Keratinocyte (primary cell): ENCODE measurements at regions not wholly inside any gene's neighbourhood (a gene's known extent, or its start where the extent isn't known, plus 50 kb on each side); places are given as distances from the start of the nearest gene placed in this dataset.
"Not testable (repeated sequence)": the region's sequence is repeated elsewhere in the genome, so short reads cannot be mapped to it uniquely, and the experiment has no call there.

Source experiments
- DNase-seq: peaks from one replicate; pipeline ENCODE4 v3.0.0-alpha.2; 2011; ENCODE audit warnings: low read depth, missing footprints, low spot score
- FAIRE-seq: peaks from 2 replicates; lab custom pipeline; 2011; peaks lifted over from hg19 to GRCh38; lab: Jason Lieb, UNC
- H2AFZ ChIP-seq: 2 replicates; pipeline ENCODE4 v1.6.0; 2012; ENCODE audit warnings: low read length, control low read depth, inconsistent platforms; ENCODE audit not compliant: control insufficient read depth
- H3K27ac ChIP-seq: 2 replicates; pipeline ENCODE4 v1.5.1; 2011; ENCODE audit warnings: low read length; ENCODE audit not compliant: control insufficient read depth, insufficient read depth
- H3K27me3 ChIP-seq: 3 replicates; pipeline ENCODE4 v1.6.0; 2011; ENCODE audit warnings: low read length; ENCODE audit not compliant: control insufficient read depth, insufficient read depth; ENCODE audit errors: extremely low read depth
- H3K36me3 ChIP-seq, 2 experiments: 2 replicates in 1 of 2; 3 replicates in 1 of 2; pipeline ENCODE4 v1.5.1; 2011; ENCODE audit warnings: low read length in 2 of 2, mild to moderate bottlenecking in 1 of 2; ENCODE audit not compliant: control insufficient read depth in 2 of 2, insufficient read depth in 2 of 2; ENCODE audit errors: extremely low read depth in 1 of 2
- H3K4me1 ChIP-seq: 3 replicates; pipeline ENCODE4 v1.5.1; 2011; ENCODE audit warnings: low read length; ENCODE audit not compliant: control insufficient read depth, insufficient read depth; ENCODE audit errors: extremely low read depth
- H3K4me2 ChIP-seq: 3 replicates; pipeline ENCODE4 v1.6.0; 2011; ENCODE audit warnings: low read depth, low read length; ENCODE audit not compliant: control insufficient read depth, insufficient read depth; ENCODE audit errors: extremely low read depth
- H3K4me3 ChIP-seq, 3 experiments: fragments of 200-600 bp in 1 of 3; sonication (generic) in 1 of 3; 2 replicates in 2 of 3; 3 replicates in 1 of 3; pipeline ENCODE4 v1.5.1; 2011 to 2016; ENCODE audit warnings: low read length in 3 of 3, mild to moderate bottlenecking in 3 of 3, control low read depth in 2 of 3, inconsistent platforms in 1 of 3, low read depth in 1 of 3, mixed read lengths in 1 of 3, mixed run types in 1 of 3, moderate library complexity in 1 of 3; ENCODE audit not compliant: control insufficient read depth in 2 of 3, insufficient read depth in 2 of 3; ENCODE audit errors: extremely low read depth in 1 of 3
- H3K79me2 ChIP-seq: 2 replicates; pipeline ENCODE4 v1.6.0; 2012; ENCODE audit warnings: low read length; ENCODE audit not compliant: control insufficient read depth, insufficient read depth
- H3K9ac ChIP-seq: 3 replicates; pipeline ENCODE4 v1.6.0; 2011; ENCODE audit warnings: low read length; ENCODE audit not compliant: control insufficient read depth, insufficient read depth; ENCODE audit errors: extremely low read depth
- H3K9me1 ChIP-seq: 3 replicates; pipeline ENCODE4 v1.6.0; 2011; ENCODE audit warnings: low read length; ENCODE audit not compliant: control insufficient read depth, insufficient read depth; ENCODE audit errors: extremely low read depth
- H3K9me3 ChIP-seq: 2 replicates; pipeline ENCODE4 v1.5.1; 2012; ENCODE audit warnings: low read depth, low read length; ENCODE audit not compliant: control insufficient read depth
- H4K20me1 ChIP-seq: 3 replicates; pipeline ENCODE4 v1.6.0; 2011; ENCODE audit warnings: low read length; ENCODE audit not compliant: control insufficient read depth, insufficient read depth; ENCODE audit errors: extremely low read depth
- CTCF ChIP-seq, 3 experiments: IDR thresholded peaks in 1 of 3; conservative IDR thresholded peaks in 1 of 3; optimal IDR thresholded peaks in 1 of 3; 2 replicates in 2 of 3; 3 replicates in 1 of 3; pipeline versions ENCODE3 to v1.5.1; 2011; ENCODE audit warnings: low read length in 3 of 3, mild to moderate bottlenecking in 3 of 3, moderate library complexity in 2 of 3, control low read depth in 1 of 3, inconsistent platforms in 1 of 3; ENCODE audit not compliant: insufficient read depth in 2 of 3; ENCODE audit errors: extremely low read depth in 1 of 3
- EZH2 ChIP-seq: IDR thresholded peaks from one replicate; pipeline ENCODE4 v1.6.1; 2012; ENCODE audit warnings: inconsistent platforms, mild to moderate bottlenecking, low read length, moderate library complexity
- dilution Hi-C: fragments of 300-500 bp; cut with MboI; formaldehyde crosslinking; loops from one replicate; pipeline ENCODE4 v1.7.0; 2020; ENCODE audit warnings: low sequenced_read_pairs; ENCODE audit not compliant: extremely low pct_ligation_motif_present

- Histone ChIP-seq H3K27ac (no peak overlapping the region), H3K27me3 (no peaks in the 10 kb centered on the region), H2AFZ (no peak overlapping the region), H4K20me1 (no peaks in the 10 kb centered on the region), H3K4me2 (no peak overlapping the region), H3K9ac (no peak overlapping the region), H3K4me1 (no peaks in the 10 kb centered on the region), H3K9me1 (no peaks in the 10 kb centered on the region), H3K4me3 (no peak overlapping the region), H3K36me3 (no peaks in the 10 kb centered on the region), H3K9me3 (no peaks in the 10 kb centered on the region), H3K79me2 (no peaks in the 10 kb centered on the region)
- no peak for DNase-seq
- FAIRE-seq, result no peak
- dilution Hi-C loops, result no loop called here
- no peak for TF ChIP-seq EZH2
- peak; percentile 62 to 80 (median 78) for TF ChIP-seq CTCF (optimal IDR thresholded peaks at IDR 0.05 in 1 of 3, IDR thresholded peaks at IDR 0.05 in 1 of 3, conservative IDR thresholded peaks at IDR 0.05 in 1 of 3; ENCODE audit: extremely low read depth in 1 of 3, insufficient read depth in 2 of 3, low read length in 3 of 3)
Observed at GRCh38 chrX:131677655-131678628, 134.1 kb downstream of the OR13H1 start.

- H3K27ac ChIP-seq, H3K4me1 ChIP-seq, H4K20me1 ChIP-seq, H3K9ac ChIP-seq, H3K9me3 ChIP-seq, H3K4me2 ChIP-seq, H3K27me3 ChIP-seq, DNase-seq, H3K36me3 ChIP-seq, H2AFZ ChIP-seq, dilution Hi-C loops, H3K79me2 ChIP-seq, H3K4me3 ChIP-seq, H3K9me1 ChIP-seq, FAIRE-seq: not testable (repeated sequence)
Observed at GRCh38 chrX:131682735-131683134, 138.9 kb downstream of the OR13H1 start.
